Effector memory CD8-positive, alpha-beta T cell (primary cell): ENCODE measurements at regions not wholly inside any gene's neighbourhood (a gene's known extent, or its start where the extent isn't known, plus 50 kb on each side); places are given as distances from the start of the nearest gene placed in this dataset.

Experiments used
- ATAC-seq: fragments of 150-1000 bp; cut with Tn5 transposase; replicated peaks from 2 replicates; pipeline ENCODE4 v1.10.0; 2021; ENCODE audit warnings: mild to moderate bottlenecking, moderate library complexity
- DNase-seq, 3 experiments: peaks; one replicate each; pipeline ENCODE4 v3.0.0; 2021
- H3K27ac Mint-ChIP-seq, 2 donors: one replicate each; pipeline ENCODE4 v1.8.0; 2022; ENCODE audit warnings: mild to moderate bottlenecking in 2 of 2, mixed read lengths in 2 of 2, moderate library complexity in 2 of 2
- H3K27me3 Mint-ChIP-seq, 2 donors: one replicate each; pipeline ENCODE4 v1.8.0; 2022; ENCODE audit warnings: mixed read lengths in 2 of 2
- H3K36me3 Mint-ChIP-seq: one replicate; pipeline ENCODE4 v1.8.0; 2022; ENCODE audit warnings: mild to moderate bottlenecking, moderate library complexity, mixed read lengths; ENCODE audit not compliant: insufficient read depth
- H3K4me1 Mint-ChIP-seq, 2 donors: one replicate each; pipeline ENCODE4 v1.8.0; 2022; ENCODE audit warnings: low read depth in 2 of 2, mixed read lengths in 2 of 2
- H3K4me3 Mint-ChIP-seq, 2 donors: one replicate each; pipeline ENCODE4 v1.8.0; 2022; ENCODE audit warnings: mild to moderate bottlenecking in 2 of 2, mixed read lengths in 2 of 2, moderate library complexity in 2 of 2
- H3K9me3 Mint-ChIP-seq, 2 donors: one replicate each; pipeline ENCODE4 v1.8.0; 2022; ENCODE audit warnings: mixed read lengths in 2 of 2

DNA sequence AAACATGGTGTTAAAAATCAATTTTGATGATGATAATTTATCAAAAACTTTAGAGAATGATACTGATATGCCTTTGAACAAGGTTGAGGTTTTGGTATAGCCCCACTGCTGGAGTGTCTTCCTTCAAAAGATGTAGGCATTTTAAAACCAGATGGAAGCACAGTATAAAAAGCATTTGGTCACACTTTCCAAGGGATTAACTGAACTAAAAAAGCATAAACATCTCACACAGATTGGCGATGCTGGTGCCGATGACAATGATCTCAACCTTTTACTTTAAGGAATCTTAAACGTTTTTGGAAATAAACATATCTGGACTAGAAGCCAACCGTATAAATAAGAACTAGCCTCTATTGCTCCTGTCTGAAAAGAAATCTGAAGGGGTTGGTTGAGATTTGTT lies 488.4 kb downstream of the ENC1 start:
- Mint-ChIP-seq H3K4me3 (no peak overlapping the region), H3K9me3 (no peaks in the 10 kb centered on the region), H3K27ac (no peak overlapping the region), H3K36me3 (no peaks in the 10 kb centered on the region), H3K27me3 (peaks cover 12 to 21% of the 10 kb centered on the region in 2 donors), H3K4me1 (no peaks in the 10 kb centered on the region)
- DNase-seq (no peak), ATAC-seq (no peak)

DNA sequence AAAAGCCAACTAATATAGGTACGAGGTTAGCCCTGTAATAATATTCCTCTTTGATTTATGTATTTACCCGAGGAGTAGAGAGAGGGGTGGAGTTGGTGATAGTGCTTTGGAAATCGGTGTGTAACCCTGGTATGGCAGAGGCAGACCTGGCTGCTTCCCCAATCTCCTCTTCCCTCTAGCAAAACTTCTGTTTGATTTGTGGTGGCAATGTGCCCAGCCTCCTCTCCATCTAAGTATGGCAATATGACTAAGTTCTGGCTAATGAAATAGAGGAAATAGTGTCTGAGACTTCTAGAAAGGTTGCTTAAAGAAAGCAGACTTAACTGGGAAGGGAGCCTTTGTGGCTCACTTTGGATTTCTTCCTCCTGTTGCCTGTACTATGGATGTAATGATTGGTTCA lies 491.1 kb downstream of the ENC1 start:
- no peak overlapping the region for H3K4me3 Mint-ChIP-seq
- H3K27ac Mint-ChIP-seq: no peak overlapping the region
- H3K9me3 Mint-ChIP-seq: no peaks in the 10 kb centered on the region
- H3K4me1 Mint-ChIP-seq: no peaks in the 10 kb centered on the region
- no peak for ATAC-seq
- H3K27me3 Mint-ChIP-seq: peaks cover 21% of the 10 kb centered on the region in 2 donors
- no peaks in the 10 kb centered on the region for H3K36me3 Mint-ChIP-seq
- DNase-seq: no peak

DNA sequence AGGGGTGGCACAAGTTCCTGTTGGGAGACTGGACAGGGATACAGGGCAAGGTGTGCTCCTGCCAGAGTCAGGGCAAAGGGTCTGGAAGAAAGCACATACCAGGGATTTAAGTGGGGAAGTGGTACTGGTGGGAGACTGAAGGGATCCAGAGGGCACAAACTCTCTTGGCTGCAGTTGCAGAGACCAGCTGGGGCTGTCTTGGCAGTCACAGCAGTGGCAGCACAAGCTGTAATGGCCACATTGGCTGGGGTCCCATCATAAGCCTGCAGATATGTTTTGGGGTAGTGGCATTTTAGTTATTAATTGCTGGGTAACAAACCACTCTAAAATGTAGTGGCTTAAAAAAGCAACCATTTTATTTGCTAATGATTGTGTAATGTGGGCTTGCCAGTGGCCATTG lies 492.2 kb downstream of the ENC1 start:
- no peak for DNase-seq
- Mint-ChIP-seq H3K9me3 (no peaks in the 10 kb centered on the region), H3K27me3 (peaks cover 32% of the 10 kb centered on the region in 2 donors), H3K4me3 (no peak overlapping the region), H3K36me3 (no peaks in the 10 kb centered on the region), H3K27ac (no peak overlapping the region), H3K4me1 (no peaks in the 10 kb centered on the region)
- ATAC-seq: no peak

DNA sequence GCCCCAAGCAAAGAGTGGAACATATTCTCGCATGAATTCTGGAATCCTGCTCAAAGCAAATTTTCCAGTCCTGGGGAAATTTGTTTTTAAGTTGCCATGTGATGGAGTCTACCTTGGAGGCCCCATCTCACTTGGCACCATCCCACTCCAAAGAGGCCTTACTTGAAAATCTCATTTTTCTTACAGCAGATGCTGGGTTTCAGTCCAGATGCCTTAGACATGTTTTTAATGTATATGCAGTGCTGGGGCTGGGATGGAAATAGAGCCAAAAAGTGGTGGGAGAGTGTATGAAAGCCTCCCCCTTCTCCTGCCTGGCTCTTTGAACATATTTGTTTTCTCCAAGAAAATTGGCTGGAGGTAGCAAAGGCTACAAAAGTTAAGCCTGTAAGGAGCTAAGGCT lies 493.7 kb downstream of the ENC1 start:
- Mint-ChIP-seq H3K27ac (no peak overlapping the region), H3K27me3 (peaks cover 36 to 43% of the 10 kb centered on the region in 2 donors), H3K4me1 (no peaks in the 10 kb centered on the region), H3K9me3 (no peaks in the 10 kb centered on the region), H3K36me3 (no peaks in the 10 kb centered on the region), H3K4me3 (no peak overlapping the region)
- DNase-seq: no peak
- ATAC-seq: no peak

DNA sequence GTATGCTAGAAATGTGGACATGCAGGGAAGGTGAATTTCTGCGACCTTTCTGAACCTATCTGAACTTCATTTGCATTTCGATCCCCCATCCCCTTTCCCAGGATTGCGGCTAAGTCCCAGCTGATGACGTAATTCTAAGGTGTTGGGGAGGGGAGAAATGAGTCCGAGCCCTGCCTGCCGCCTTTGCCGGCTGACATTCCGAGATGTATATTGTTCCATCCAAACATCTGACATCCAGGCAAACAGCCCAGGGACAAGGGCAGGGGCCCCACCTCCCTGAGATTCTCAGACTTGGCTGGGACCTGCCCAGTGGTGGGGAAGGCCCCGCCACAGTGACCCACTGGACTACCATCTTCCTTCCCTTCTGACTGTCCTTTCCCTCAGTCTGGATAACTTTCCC lies 494.6 kb downstream of the ENC1 start:
- no peak overlapping the region for H3K4me3 Mint-ChIP-seq
- H3K27ac Mint-ChIP-seq: no peak overlapping the region

DNA sequence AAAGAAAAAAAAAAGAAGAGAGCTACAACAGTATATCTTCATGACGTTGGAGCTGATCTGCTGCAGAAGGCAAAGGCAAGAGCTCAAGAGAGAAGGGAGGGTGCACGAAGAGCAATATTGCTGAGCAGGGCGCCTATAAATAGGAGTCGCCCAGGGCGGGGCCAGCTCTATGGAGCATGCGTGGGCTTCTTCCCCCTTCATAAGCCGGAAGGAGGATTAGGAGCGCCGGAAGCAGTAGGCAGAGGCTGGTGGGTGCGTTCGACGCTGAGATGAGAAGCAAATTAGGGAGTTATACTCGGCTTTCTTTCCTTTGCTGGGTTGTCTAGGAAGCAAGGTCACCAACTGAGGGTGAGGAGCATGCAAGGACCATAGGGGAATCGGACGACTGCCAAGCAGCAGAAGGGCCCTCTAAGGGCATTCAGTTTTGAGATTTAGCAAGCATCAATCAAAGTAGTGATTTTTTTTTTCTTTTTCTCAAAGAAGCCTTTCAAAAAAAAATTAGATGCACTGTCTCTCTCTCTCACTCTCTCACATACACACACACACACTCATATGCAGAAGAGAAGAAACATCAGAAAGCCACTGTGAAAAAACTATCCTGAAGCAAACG lies 496.7 kb downstream of the ENC1 start:
- H3K9me3 Mint-ChIP-seq: no peaks in the 10 kb centered on the region
- DNase-seq (no peak), ATAC-seq (no peak)
- H3K27me3 Mint-ChIP-seq: peaks cover 32 to 42% of the 10 kb centered on the region in 2 donors
- no peaks in the 10 kb centered on the region for H3K36me3 Mint-ChIP-seq
- H3K4me3 Mint-ChIP-seq: no peak overlapping the region
- no peak overlapping the region for H3K27ac Mint-ChIP-seq
- H3K4me1 Mint-ChIP-seq: no peaks in the 10 kb centered on the region

More for the DNA sequence above, 494.6 kb downstream of the ENC1 start:
- no peaks in the 10 kb centered on the region for H3K9me3 Mint-ChIP-seq
- H3K4me1 Mint-ChIP-seq: no peaks in the 10 kb centered on the region
- ATAC-seq (no peak), DNase-seq (no peak)
- H3K27me3 Mint-ChIP-seq: peaks cover 36 to 39% of the 10 kb centered on the region in 2 donors
- no peaks in the 10 kb centered on the region for H3K36me3 Mint-ChIP-seq

DNA sequence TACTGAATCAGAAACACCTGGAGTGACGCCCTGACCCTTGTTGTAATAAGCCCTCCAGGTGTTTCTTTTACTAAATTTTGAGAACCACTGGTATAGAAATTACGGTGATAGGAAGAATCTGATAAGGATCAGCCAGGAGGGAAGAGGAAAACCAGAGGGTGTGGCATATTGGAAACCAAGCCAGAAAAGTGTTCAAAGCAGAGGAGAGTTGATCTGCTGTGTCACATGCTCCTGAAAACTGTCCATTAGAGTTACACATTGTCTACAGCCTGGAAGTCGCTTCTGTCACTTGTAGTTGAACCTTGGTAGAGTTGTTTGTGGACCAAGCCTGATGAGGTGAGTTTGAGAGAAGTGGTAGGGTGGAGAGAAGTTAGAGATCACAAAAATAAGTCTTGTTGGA lies 497.4 kb downstream of the ENC1 start:
- Mint-ChIP-seq H3K36me3 (no peaks in the 10 kb centered on the region), H3K9me3 (no peaks in the 10 kb centered on the region), H3K4me3 (no peak overlapping the region), H3K4me1 (no peaks in the 10 kb centered on the region), H3K27ac (no peak overlapping the region), H3K27me3 (peaks cover 35 to 46% of the 10 kb centered on the region in 2 donors)
- DNase-seq (no peak), ATAC-seq (no peak)

DNA sequence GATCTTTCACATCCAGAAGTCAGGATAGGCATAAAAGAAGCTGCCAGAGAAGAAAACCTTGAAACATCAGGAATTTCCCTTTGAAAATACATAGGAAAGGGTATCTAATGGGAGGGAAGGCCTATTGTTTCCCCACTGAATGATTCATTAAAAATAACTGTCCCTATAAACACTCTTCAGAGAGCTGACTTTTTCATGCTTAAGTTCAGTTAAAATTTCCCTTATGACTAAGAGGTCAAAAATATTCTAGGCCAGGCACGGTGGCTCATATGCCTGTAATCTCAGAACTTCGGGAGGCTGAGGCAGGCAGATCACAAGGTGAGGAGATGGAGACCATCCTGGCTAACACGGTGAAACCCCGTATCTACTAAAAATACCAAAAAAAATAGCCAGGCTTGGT lies 499.5 kb downstream of the ENC1 start:
- Mint-ChIP-seq H3K27me3 (peaks cover 35 to 54% of the 10 kb centered on the region in 2 donors), H3K4me1 (no peaks in the 10 kb centered on the region), H3K4me3 (no peak overlapping the region), H3K36me3 (no peaks in the 10 kb centered on the region), H3K27ac (no peak overlapping the region), H3K9me3 (no peaks in the 10 kb centered on the region)
- no peak for ATAC-seq
- no peak for DNase-seq

DNA sequence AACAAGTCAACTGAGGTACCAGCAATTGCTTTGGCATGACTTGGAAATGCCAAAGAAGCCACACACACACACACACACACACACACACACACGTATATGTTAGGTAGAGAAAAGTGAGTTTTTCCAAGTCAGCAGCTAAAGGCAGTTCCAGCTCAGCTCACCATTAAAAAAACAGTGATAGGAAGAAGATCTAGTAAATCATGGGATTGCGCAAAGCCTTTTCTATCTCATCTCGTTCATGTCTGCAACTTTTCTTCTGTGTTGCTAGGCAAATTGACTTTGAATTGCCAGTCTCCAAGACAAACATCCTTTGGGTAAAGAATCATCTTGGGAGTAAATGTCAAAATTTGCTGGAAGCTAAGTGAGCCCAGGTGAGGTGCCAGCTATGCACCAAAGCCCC lies 500.1 kb downstream of the ENC1 start:
- Mint-ChIP-seq H3K4me3 (no peak overlapping the region), H3K36me3 (no peaks in the 10 kb centered on the region), H3K4me1 (no peaks in the 10 kb centered on the region), H3K9me3 (no peaks in the 10 kb centered on the region), H3K27me3 (peaks cover 35 to 60% of the 10 kb centered on the region in 2 donors), H3K27ac (no peak overlapping the region)
- DNase-seq: no peak
- ATAC-seq: no peak

DNA sequence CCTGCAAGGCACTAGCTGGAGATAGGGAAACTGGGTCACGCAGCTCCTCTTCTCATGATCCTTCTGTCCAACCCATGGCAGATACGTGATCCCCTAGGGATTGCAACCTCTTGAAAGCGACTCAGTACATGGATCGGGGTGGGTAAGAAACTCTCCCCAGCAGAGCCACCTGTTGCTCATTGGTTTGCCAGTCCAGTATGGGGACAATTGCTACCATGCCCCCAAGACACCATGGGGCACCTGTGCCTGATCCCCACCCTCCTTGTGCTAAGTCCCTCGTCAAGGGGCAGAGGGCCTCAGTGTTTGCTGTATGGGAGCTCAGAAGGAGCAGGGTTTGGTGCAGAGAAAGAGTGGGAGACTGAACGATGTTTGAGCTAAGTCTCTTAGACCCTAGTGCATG lies 500.9 kb downstream of the ENC1 start:
- Mint-ChIP-seq H3K4me1 (no peaks in the 10 kb centered on the region), H3K36me3 (no peaks in the 10 kb centered on the region), H3K27ac (no peak overlapping the region), H3K4me3 (no peak overlapping the region), H3K9me3 (no peaks in the 10 kb centered on the region), H3K27me3 (peaks cover 35 to 54% of the 10 kb centered on the region in 2 donors)
- ATAC-seq: no peak
- DNase-seq: no peak

DNA sequence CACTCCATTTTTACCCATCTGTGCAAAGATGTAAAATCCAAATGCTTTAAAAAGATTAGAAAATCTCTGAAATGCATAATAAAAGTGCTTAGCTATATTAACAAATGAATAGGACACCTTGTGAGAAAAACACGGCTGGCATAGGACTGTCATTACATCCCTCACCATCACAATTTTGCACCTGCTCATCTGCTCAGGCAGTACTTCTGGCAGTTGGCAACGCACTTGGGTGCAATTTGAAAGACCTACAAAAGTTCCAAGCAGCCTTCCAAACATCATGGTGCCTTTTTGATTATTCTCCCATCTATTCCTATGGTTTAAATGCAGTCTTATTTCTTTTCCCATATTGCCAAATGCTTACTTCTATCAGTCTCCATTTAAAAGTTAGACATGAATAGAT lies 501.8 kb downstream of the ENC1 start:
- Mint-ChIP-seq H3K27ac (no peak overlapping the region), H3K36me3 (no peaks in the 10 kb centered on the region), H3K4me1 (no peaks in the 10 kb centered on the region), H3K9me3 (no peaks in the 10 kb centered on the region), H3K27me3 (peaks cover 37 to 52% of the 10 kb centered on the region in 2 donors), H3K4me3 (no peak overlapping the region)
- ATAC-seq (no peak), DNase-seq (no peak)

DNA sequence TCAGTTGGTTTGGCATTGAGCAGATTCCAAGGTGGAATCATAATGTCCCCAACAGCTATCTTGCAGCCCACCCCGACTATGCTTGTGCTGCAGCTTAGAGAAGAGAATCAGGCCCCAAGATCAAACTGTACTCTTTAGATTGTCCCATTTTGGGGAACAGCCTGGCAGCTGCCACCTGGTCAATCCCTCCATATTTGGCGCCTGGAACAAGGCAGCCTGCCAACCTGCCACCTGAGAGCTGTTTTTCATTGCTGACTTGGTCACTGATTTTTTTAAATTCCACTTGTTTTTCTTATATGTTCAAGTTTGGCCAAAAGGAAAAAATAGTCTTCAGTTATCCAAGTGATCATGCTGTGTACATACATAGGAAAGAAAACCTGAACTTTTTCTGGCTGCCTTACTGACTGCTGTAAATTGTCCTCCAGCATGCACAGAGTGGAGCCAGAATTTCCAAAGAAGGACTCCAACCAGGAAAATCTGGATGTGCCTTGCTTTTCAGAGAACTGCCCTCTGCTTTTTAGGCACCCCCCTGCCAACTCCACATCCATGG lies 504.2 kb downstream of the ENC1 start:
- no peaks in the 10 kb centered on the region for H3K9me3 Mint-ChIP-seq
- H3K4me1 Mint-ChIP-seq: no peaks in the 10 kb centered on the region
- no peaks in the 10 kb centered on the region for H3K36me3 Mint-ChIP-seq
- DNase-seq: no peak
- ATAC-seq: no peak
- peaks cover 31 to 41% of the 10 kb centered on the region in 2 donors for H3K27me3 Mint-ChIP-seq
- no peak overlapping the region for H3K4me3 Mint-ChIP-seq
- no peak overlapping the region for H3K27ac Mint-ChIP-seq

DNA sequence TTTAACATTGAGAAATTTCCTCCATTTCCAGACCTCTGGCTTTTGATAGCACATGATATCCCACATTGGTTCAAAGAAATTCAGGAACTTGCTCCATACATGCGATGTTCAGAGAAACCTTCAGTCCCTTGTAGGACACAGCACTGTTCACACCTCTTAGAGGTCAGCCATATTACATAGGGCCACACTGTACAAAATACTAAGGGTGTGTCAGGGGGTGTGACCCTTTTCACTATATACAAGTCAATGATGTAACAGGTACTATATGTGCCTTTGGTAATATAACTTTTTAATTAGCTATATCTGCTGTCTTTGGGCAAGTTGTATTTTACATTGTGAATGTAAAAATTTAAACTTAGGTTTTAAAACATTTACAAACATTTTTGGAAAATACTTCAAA lies 505.5 kb downstream of the ENC1 start:
- Mint-ChIP-seq H3K4me1 (no peaks in the 10 kb centered on the region), H3K27me3 (peaks cover 38 to 43% of the 10 kb centered on the region in 2 donors), H3K36me3 (no peaks in the 10 kb centered on the region), H3K9me3 (no peaks in the 10 kb centered on the region), H3K4me3 (no peak overlapping the region), H3K27ac (no peak overlapping the region)
- no peak for ATAC-seq
- DNase-seq: no peak

DNA sequence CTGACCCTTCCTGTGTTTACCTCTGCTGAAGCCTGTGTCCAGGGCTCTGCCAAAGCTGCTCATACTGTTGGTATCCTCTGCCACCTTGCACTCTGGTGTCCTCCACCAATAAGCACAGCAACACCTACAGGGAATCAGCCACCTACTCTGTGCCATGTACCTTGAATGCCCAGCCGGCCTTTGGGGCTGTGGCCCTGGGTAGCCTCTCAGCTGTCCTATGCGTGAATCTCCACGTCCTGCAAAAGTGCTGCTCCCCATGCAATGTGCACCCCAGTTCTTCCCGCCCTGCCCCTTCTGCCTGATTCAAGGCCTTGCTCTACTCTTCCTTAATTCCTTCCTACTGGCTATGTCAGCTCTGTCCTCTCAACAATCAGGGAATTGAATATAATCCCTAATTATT lies 506.5 kb downstream of the ARHGEF28 start:
- Mint-ChIP-seq H3K27me3 (peaks cover 41 to 43% of the 10 kb centered on the region in 2 donors), H3K36me3 (no peaks in the 10 kb centered on the region)
- no peak for ATAC-seq

More for the DNA sequence above, 506.5 kb downstream of the ARHGEF28 start:
- H3K4me3 Mint-ChIP-seq: no peak overlapping the region
- no peak overlapping the region for H3K27ac Mint-ChIP-seq
- no peak for DNase-seq
- no peaks in the 10 kb centered on the region for H3K9me3 Mint-ChIP-seq
- H3K4me1 Mint-ChIP-seq: no peaks in the 10 kb centered on the region
